Mucosa of descending colon (tissue), 3 donors: ENCODE measurements at regions not wholly inside any gene's neighbourhood (a gene's known extent, or its start where the extent isn't known, plus 50 kb on each side); places are given as distances from the start of the nearest gene placed in this dataset.
"Not testable (repeated sequence)": the region's sequence is repeated elsewhere in the genome, so short reads cannot be mapped to it uniquely, and the experiment has no call there.

ENCODE experiments used
- ATAC-seq: fragments of 200-7000 bp; cut with Tn5 transposase; one replicate; pipeline ENCODE4 v1.9.1; 2020; ENCODE audit warnings: mild to moderate bottlenecking, moderate library complexity
- DNase-seq, 3 donors: peaks; one replicate each; pipeline ENCODE4 v3.0.0-alpha.2; 2020
- H3K36me3 ChIP-seq: fragments of 200-600 bp; one replicate; pipeline ENCODE4 v1.8.0; 2021; ENCODE audit warnings: low read depth, mild to moderate bottlenecking
- H3K4me1 ChIP-seq: fragments of 200-600 bp; one replicate; pipeline ENCODE4 v1.8.0; 2021; ENCODE audit warnings: low read depth, mild to moderate bottlenecking
- H3K4me3 ChIP-seq: fragments of 200-600 bp; one replicate; pipeline ENCODE4 v1.8.0; 2021; ENCODE audit warnings: mild to moderate bottlenecking
- H3K9me3 ChIP-seq: fragments of 200-600 bp; one replicate; pipeline ENCODE4 v1.8.0; 2021; ENCODE audit warnings: mild to moderate bottlenecking
- CTCF ChIP-seq: fragments of 200-600 bp; IDR thresholded peaks from one replicate; pipeline ENCODE4 v1.8.0; 2022; ENCODE audit warnings: antibody characterized with exemption, mild to moderate bottlenecking
- intact Hi-C, 2 donors: fragments of 100-400 bp; cut with DNase I in 1 of 2; cut with micrococcal nuclease in 1 of 2; formaldehyde crosslinking; loops; one replicate each; pipeline versions ENCODE4 v1.11.0 to v1.11.1; 2022; cut with DNase I, micrococcal nuclease
- donor health status: DM: no; HTN: no; CAD: no; lungs with moderate emphysema.
- donor health status: DM: no; HTN: no; CAD: no.
- donor health status: DM: no; HTN: yes; CAD: no.

- no peaks in the 10 kb centered on the region for H3K36me3 ChIP-seq
These were observed 91.8 kb downstream of the APIP start for GRCh38 chr11:34824425-34824824.

GRCh38 chr11:34823639-34824038, 92.5 kb downstream of the APIP start:
- intact Hi-C loops: no loop called here
- Histone ChIP-seq H3K36me3 (no peaks in the 10 kb centered on the region), H3K4me1 (peaks cover 24% of the 10 kb centered on the region), H3K4me3 (no peak overlapping the region), H3K9me3 (no peaks in the 10 kb centered on the region)
- DNase-seq (no peak), ATAC-seq (no peak)
- TF ChIP-seq CTCF: no peak

More at GRCh38 chr11:34824425-34824824, 91.8 kb downstream of the APIP start:
- Histone ChIP-seq H3K4me1 (peaks cover 24% of the 10 kb centered on the region), H3K9me3 (no peaks in the 10 kb centered on the region), H3K4me3 (no peak overlapping the region)
- ATAC-seq: no peak
- no peak for DNase-seq
- no peak for TF ChIP-seq CTCF
- intact Hi-C loops: no loop called here

GRCh38 chr11:34823197-34823596, 93.0 kb downstream of the APIP start:
- TF ChIP-seq CTCF: no peak
- Histone ChIP-seq H3K9me3 (no peaks in the 10 kb centered on the region), H3K4me3 (no peak overlapping the region), H3K4me1 (peaks cover 24% of the 10 kb centered on the region), H3K36me3 (no peaks in the 10 kb centered on the region)
- intact Hi-C loops: no loop called here
- ATAC-seq: no peak
- no peak for DNase-seq

- intact Hi-C loops: no loop called here
- TF ChIP-seq CTCF: no peak
These were observed 96.3 kb downstream of the APIP start for GRCh38 chr11:34819740-34820482.

GRCh38 chr11:34817812-34818211, 98.4 kb downstream of the APIP start:
- H3K4me1 ChIP-seq, H3K9me3 ChIP-seq, intact Hi-C loops, H3K36me3 ChIP-seq, DNase-seq, ATAC-seq, H3K4me3 ChIP-seq: not testable (repeated sequence)

More at GRCh38 chr11:34819740-34820482, 96.3 kb downstream of the APIP start:
- no peaks in the 10 kb centered on the region for H3K9me3 ChIP-seq
- H3K4me1 ChIP-seq: peaks cover 8% of the 10 kb centered on the region
- DNase-seq (no peak), ATAC-seq (no peak)
- H3K4me3 ChIP-seq: no peak overlapping the region
- no peaks in the 10 kb centered on the region for H3K36me3 ChIP-seq

GRCh38 chr11:34816698-34817213, 99.4 kb downstream of the APIP start:
- Histone ChIP-seq H3K4me3 (no peak overlapping the region), H3K4me1 (no peaks in the 10 kb centered on the region), H3K9me3 (peaks cover 12% of the 10 kb centered on the region), H3K36me3 (no peaks in the 10 kb centered on the region)
- TF ChIP-seq CTCF: no peak
- intact Hi-C loops: no loop called here
- DNase-seq (no peak), ATAC-seq (no peak)
